ENCODE measurements at regions not wholly inside any gene's neighbourhood (a gene's known extent, or its start where the extent isn't known, plus 50 kb on each side); places are given as distances from the start of the nearest gene placed in this dataset.

GRCh38 chr14:35456261-35456660 lies 51.7 kb upstream of the NFKBIA start:
- TF ChIP-seq, protein P1, sequence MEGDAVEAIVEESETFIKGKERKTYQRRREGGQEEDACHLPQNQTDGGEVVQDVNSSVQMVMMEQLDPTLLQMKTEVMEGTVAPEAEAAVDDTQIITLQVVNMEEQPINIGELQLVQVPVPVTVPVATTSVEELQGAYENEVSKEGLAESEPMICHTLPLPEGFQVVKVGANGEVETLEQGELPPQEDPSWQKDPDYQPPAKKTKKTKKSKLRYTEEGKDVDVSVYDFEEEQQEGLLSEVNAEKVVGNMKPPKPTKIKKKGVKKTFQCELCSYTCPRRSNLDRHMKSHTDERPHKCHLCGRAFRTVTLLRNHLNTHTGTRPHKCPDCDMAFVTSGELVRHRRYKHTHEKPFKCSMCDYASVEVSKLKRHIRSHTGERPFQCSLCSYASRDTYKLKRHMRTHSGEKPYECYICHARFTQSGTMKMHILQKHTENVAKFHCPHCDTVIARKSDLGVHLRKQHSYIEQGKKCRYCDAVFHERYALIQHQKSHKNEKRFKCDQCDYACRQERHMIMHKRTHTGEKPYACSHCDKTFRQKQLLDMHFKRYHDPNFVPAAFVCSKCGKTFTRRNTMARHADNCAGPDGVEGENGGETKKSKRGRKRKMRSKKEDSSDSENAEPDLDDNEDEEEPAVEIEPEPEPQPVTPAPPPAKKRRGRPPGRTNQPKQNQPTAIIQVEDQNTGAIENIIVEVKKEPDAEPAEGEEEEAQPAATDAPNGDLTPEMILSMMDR (conservative IDR thresholded peaks at IDR 0.05) = no peak
- no peak for TF ChIP-seq EZH2 (IDR thresholded peaks at IDR 0.05; ENCODE audit: low read depth)

Measured in PC-9 (cell line).